Kidney (tissue), 13 donors: ENCODE measurements at regions not wholly inside any gene's neighbourhood (a gene's known extent, or its start where the extent isn't known, plus 50 kb on each side); places are given as distances from the start of the nearest gene placed in this dataset.

ENCODE experiments used
- DNase-seq, 5 donors: peaks; one replicate each; pipeline ENCODE4 v3.0.0-alpha.2; 2013 to 2020
- FAIRE-seq: peaks from 2 replicates; lab custom pipeline; 2012; peaks lifted over from hg19 to GRCh38; lab: Jason Lieb, UNC
- H3K27ac ChIP-seq, 2 donors: one replicate each; pipeline ENCODE4 v1.7.0; 2013; ENCODE audit warnings: low read depth in 2 of 2, low read length in 2 of 2, inconsistent platforms in 1 of 2
- H3K27me3 ChIP-seq: one replicate; pipeline ENCODE4 v1.7.1; 2013; ENCODE audit warnings: low read length, inconsistent platforms; ENCODE audit not compliant: control insufficient read depth, insufficient read depth
- H3K36me3 ChIP-seq, 3 donors: one replicate each; pipeline versions ENCODE4 v1.7.0 to v1.7.1; 2013; ENCODE audit warnings: low read length in 3 of 3, control low read depth in 1 of 3, inconsistent platforms in 1 of 3; ENCODE audit not compliant: insufficient read depth in 3 of 3, control insufficient read depth in 2 of 3
- H3K4me1 ChIP-seq, 3 donors: one replicate each; pipeline versions ENCODE4 v1.7.0 to v1.7.1; 2013; ENCODE audit warnings: low read length in 3 of 3, inconsistent platforms in 1 of 3, low read depth in 1 of 3; ENCODE audit not compliant: control insufficient read depth in 2 of 3, insufficient read depth in 2 of 3
- H3K4me3 ChIP-seq, 3 donors: one replicate each; pipeline versions ENCODE4 v1.7.0 to v1.8.1; 2013; ENCODE audit warnings: low read length in 3 of 3, control low read depth in 1 of 3, inconsistent platforms in 1 of 3
- H3K9ac ChIP-seq, 3 donors: one replicate each; pipeline versions ENCODE4 v1.7.0 to v1.7.1; 2013; ENCODE audit warnings: low read length in 3 of 3, control low read depth in 1 of 3, inconsistent platforms in 1 of 3
- H3K9me3 ChIP-seq, 3 donors: one replicate each; pipeline versions ENCODE4 v1.7.0 to v1.7.1; 2013; ENCODE audit warnings: low read length in 3 of 3, control low read depth in 1 of 3, inconsistent platforms in 1 of 3; ENCODE audit not compliant: control insufficient read depth in 2 of 3, insufficient read depth in 1 of 3
- intact Hi-C: fragments of 100-400 bp; cut with DNase I; formaldehyde crosslinking; loops from one replicate; pipeline ENCODE4 v1.11.1; 2022
- TF ChIP-seq, protein P1 (sequence below): IDR thresholded peaks from 3 replicates; pipeline ENCODE4 v1.5.1; 2012; ENCODE audit warnings: mild to moderate bottlenecking, moderate library complexity, borderline replicate concordance; ENCODE audit not compliant: insufficient read depth; ENCODE audit errors: extremely low read depth
- donor health status: control.
- donor health status: control.
- donor health status: control.
- donor health status: control.
- donor health status: control.
- donor health status: DM: yes; HTN: yes; CAD: no.
- donor health status: Normal renal cell carcinoma (clear cell type).

DNA sequence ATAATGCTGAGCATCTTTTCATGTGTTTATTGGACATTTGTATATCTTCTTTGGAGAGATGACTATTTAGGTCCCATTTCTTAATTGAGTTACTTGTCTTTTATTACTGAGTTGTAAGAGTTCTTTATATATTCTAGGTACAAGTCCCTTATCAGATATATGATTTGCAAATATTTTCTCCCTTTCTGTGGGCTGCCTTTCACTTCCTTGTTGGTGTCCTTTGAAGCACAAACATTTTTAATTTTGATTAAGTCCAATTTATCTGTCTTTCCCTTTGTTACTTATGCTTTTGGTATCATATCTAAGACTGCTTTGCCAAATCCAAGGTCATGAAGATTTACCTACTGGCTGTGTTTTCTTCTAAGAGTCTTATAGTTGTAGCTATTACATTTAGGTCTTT is 113.2 kb downstream of the HNRNPD start:
- Histone ChIP-seq H3K9ac (no peak overlapping the region), H3K4me3 (no peak overlapping the region), H3K27ac (no peak overlapping the region), H3K4me1 (no peaks in the 10 kb centered on the region), H3K9me3 (peaks cover 0 to 3% (median 0%) of the 10 kb centered on the region in 3 donors), H3K36me3 (no peaks in the 10 kb centered on the region), H3K27me3 (no peaks in the 10 kb centered on the region)
- no peak for FAIRE-seq
- TF ChIP-seq, protein P1, sequence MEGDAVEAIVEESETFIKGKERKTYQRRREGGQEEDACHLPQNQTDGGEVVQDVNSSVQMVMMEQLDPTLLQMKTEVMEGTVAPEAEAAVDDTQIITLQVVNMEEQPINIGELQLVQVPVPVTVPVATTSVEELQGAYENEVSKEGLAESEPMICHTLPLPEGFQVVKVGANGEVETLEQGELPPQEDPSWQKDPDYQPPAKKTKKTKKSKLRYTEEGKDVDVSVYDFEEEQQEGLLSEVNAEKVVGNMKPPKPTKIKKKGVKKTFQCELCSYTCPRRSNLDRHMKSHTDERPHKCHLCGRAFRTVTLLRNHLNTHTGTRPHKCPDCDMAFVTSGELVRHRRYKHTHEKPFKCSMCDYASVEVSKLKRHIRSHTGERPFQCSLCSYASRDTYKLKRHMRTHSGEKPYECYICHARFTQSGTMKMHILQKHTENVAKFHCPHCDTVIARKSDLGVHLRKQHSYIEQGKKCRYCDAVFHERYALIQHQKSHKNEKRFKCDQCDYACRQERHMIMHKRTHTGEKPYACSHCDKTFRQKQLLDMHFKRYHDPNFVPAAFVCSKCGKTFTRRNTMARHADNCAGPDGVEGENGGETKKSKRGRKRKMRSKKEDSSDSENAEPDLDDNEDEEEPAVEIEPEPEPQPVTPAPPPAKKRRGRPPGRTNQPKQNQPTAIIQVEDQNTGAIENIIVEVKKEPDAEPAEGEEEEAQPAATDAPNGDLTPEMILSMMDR: no peak
- intact Hi-C loops: no loop called here
- no peak for DNase-seq

DNA sequence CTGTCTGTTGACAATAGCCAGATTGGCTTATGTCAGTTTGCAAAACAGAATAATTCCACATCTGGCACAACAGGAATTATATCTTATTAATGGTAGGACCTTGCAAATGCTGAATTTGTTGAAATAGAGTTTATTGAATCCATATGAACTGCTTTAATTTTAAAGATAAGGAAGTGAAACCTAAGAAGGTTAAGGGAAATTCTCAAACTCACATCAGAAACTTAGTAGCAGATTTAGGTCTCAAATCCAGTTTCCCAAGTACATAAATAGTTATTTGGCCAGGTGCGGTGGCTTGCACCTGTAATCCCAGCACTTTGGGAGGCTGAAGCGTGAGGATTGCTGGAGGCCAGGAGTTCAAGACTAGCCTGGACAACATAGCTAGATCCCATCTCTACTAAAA is 117.1 kb downstream of the HNRNPD start:
- Histone ChIP-seq H3K4me3 (no peak overlapping the region), H3K36me3 (no peaks in the 10 kb centered on the region), H3K4me1 (no peaks in the 10 kb centered on the region), H3K27ac (no peak overlapping the region), H3K9me3 (peaks cover 0 to 3% (median 0%) of the 10 kb centered on the region in 3 donors), H3K9ac (no peak overlapping the region), H3K27me3 (no peaks in the 10 kb centered on the region)
- TF ChIP-seq, protein P1: no peak
- intact Hi-C loops: no loop called here
- DNase-seq: no peak
- no peak for FAIRE-seq

DNA sequence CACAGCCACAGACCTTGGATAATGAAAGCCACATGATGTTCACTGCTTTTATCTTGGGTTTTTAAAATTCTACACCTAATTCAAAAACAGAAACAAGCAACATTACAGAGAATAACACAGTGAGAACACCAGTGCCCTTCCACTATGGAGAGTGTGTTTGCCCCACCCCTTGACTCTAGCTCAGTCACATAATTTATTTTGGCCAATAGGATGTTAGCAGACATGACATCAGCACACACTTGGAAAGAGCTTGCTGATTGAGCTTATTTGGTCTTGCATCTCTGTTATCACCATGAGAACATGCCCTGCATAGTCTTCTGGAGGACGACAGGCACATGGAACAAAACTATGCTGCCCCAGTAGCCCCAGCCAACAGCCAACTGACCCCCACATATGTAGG is 118.1 kb downstream of the HNRNPD start:
- H3K9me3 ChIP-seq: peaks cover 0 to 3% (median 0%) of the 10 kb centered on the region in 3 donors
- no peak overlapping the region for H3K27ac ChIP-seq
- no peaks in the 10 kb centered on the region for H3K27me3 ChIP-seq
- no peaks in the 10 kb centered on the region for H3K4me1 ChIP-seq
- H3K4me3 ChIP-seq: no peak overlapping the region
- no peak overlapping the region for H3K9ac ChIP-seq
- DNase-seq: no peak
- H3K36me3 ChIP-seq: no peaks in the 10 kb centered on the region
- intact Hi-C loops: no loop called here
- TF ChIP-seq, protein P1: no peak
- FAIRE-seq: no peak
